BE2C (cell line): ENCODE measurements at regions not wholly inside any gene's neighbourhood (a gene's known extent, or its start where the extent isn't known, plus 50 kb on each side); places are given as distances from the start of the nearest gene placed in this dataset.
"Not testable (repeated sequence)": the region's sequence is repeated elsewhere in the genome, so short reads cannot be mapped to it uniquely, and the experiment has no call there.

ENCODE experiments used
- DNase-seq: peaks from one replicate; pipeline ENCODE4 v3.0.0-alpha.2; 2020
- H3K27me3 ChIP-seq: fragments of 250-450 bp; sonication (Bioruptor Pico); 2 replicates; pipeline ENCODE4 v1.5.1; 2020; ENCODE audit warnings: mild to moderate bottlenecking
- H3K36me3 ChIP-seq: fragments of 250-450 bp; sonication (Bioruptor Pico); 2 replicates; pipeline ENCODE4 v1.5.1; 2020; ENCODE audit warnings: mild to moderate bottlenecking
- H3K4me1 ChIP-seq: fragments of 250-450 bp; sonication (Bioruptor Pico); 2 replicates; pipeline ENCODE4 v1.5.1; 2020
- H3K4me3 ChIP-seq: 2 replicates; pipeline ENCODE4 v1.5.1; 2011; ENCODE audit warnings: low read depth, low read length
- H3K9me3 ChIP-seq: fragments of 250-450 bp; sonication (Bioruptor Pico); 2 replicates; pipeline ENCODE4 v1.5.1; 2020
- CTCF ChIP-seq: IDR thresholded peaks from 2 replicates; pipeline ENCODE4 v1.5.1; 2012; ENCODE audit warnings: mild to moderate bottlenecking, low read depth, low read length

GRCh38 chr16:51237861-51238378 is 86.8 kb upstream of the SALL1 start:
- Histone ChIP-seq H3K36me3 (no peaks in the 10 kb centered on the region), H3K4me3 (no peak overlapping the region), H3K4me1 (no peaks in the 10 kb centered on the region), H3K9me3 (no peaks in the 10 kb centered on the region), H3K27me3 (no peaks in the 10 kb centered on the region)
- no peak for TF ChIP-seq CTCF
- DNase-seq: no peak

- H3K4me1 ChIP-seq: no peaks in the 10 kb centered on the region
- TF ChIP-seq CTCF: no peak
- no peaks in the 10 kb centered on the region for H3K36me3 ChIP-seq
- H3K4me3 ChIP-seq: no peak overlapping the region
- no peak for DNase-seq
- no peaks in the 10 kb centered on the region for H3K27me3 ChIP-seq
- H3K9me3 ChIP-seq: no peaks in the 10 kb centered on the region
Measured at GRCh38 chr16:51237207-51237606, 86.1 kb upstream of the SALL1 start.

- Histone ChIP-seq H3K9me3 (no peaks in the 10 kb centered on the region; the same call in 1 of the 2 replicates), H3K36me3 (no peaks in the 10 kb centered on the region), H3K4me3 (no peak overlapping the region), H3K27me3 (no peaks in the 10 kb centered on the region), H3K4me1 (no peaks in the 10 kb centered on the region)
- TF ChIP-seq CTCF: no peak
- no peak for DNase-seq
Measured at GRCh38 chr16:51236583-51236982, 85.5 kb upstream of the SALL1 start.

- no peaks in the 10 kb centered on the region for H3K4me1 ChIP-seq
- no peaks in the 10 kb centered on the region for H3K36me3 ChIP-seq
- no peak for TF ChIP-seq CTCF
- H3K4me3 ChIP-seq: no peak overlapping the region
- no peaks in the 10 kb centered on the region for H3K27me3 ChIP-seq
- no peak for DNase-seq
- H3K9me3 ChIP-seq: no peaks in the 10 kb centered on the region; the same call in 1 of the 2 replicates
Measured at GRCh38 chr16:51231702-51232101, 80.6 kb upstream of the SALL1 start.

- not testable (repeated sequence) for H3K27me3 ChIP-seq, H3K36me3 ChIP-seq
Measured at GRCh38 chr16:51230035-51230434, 79.0 kb upstream of the SALL1 start.

GRCh38 chr16:51228097-51228659 is 77.1 kb upstream of the SALL1 start:
- no peak for TF ChIP-seq CTCF
- H3K27me3 ChIP-seq: no peaks in the 10 kb centered on the region
- H3K4me3 ChIP-seq: no peak overlapping the region
- no peaks in the 10 kb centered on the region for H3K4me1 ChIP-seq
- no peaks in the 10 kb centered on the region for H3K36me3 ChIP-seq
- no peaks in the 10 kb centered on the region; the same call in 1 of the 2 replicates for H3K9me3 ChIP-seq
- no peak for DNase-seq

More at GRCh38 chr16:51230035-51230434, 79.0 kb upstream of the SALL1 start:
- H3K4me3 ChIP-seq, H3K9me3 ChIP-seq, H3K4me1 ChIP-seq, DNase-seq: not testable (repeated sequence)
